Stomach (tissue), 4 donors: ENCODE measurements at regions not wholly inside any gene's neighbourhood (a gene's known extent, or its start where the extent isn't known, plus 50 kb on each side); places are given as distances from the start of the nearest gene placed in this dataset.

Experiments
- CTCF ChIP-seq, 7 experiments: fragments of 450-650 bp in 4 of 7; fragments of 200-600 bp in 3 of 7; sonication (generic) in 3 of 7; IDR thresholded peaks; one replicate each; pipeline ENCODE4 v1.5.1; 2016 to 2019; ENCODE audit warnings: antibody characterized with exemption in 7 of 7, control low read depth in 2 of 7, mild to moderate bottlenecking in 1 of 7
- EP300 ChIP-seq: sonication (generic); formaldehyde crosslinking; IDR thresholded peaks from one replicate; pipeline ENCODE4 v1.6.1; 2017; ENCODE audit warnings: antibody characterized with exemption
- POLR2A ChIP-seq, 4 donors: fragments of 450-650 bp; IDR thresholded peaks; one replicate each; pipeline ENCODE4 v1.6.1; 2016; ENCODE audit warnings: antibody characterized with exemption in 4 of 4, control low read depth in 2 of 4, mild to moderate bottlenecking in 1 of 4, moderate library complexity in 1 of 4
- POLR2AphosphoS5 ChIP-seq, 3 donors: sonication (generic); formaldehyde crosslinking; IDR thresholded peaks; one replicate each; pipeline ENCODE4 v1.6.1; 2016; ENCODE audit warnings: antibody characterized with exemption in 3 of 3

DNA sequence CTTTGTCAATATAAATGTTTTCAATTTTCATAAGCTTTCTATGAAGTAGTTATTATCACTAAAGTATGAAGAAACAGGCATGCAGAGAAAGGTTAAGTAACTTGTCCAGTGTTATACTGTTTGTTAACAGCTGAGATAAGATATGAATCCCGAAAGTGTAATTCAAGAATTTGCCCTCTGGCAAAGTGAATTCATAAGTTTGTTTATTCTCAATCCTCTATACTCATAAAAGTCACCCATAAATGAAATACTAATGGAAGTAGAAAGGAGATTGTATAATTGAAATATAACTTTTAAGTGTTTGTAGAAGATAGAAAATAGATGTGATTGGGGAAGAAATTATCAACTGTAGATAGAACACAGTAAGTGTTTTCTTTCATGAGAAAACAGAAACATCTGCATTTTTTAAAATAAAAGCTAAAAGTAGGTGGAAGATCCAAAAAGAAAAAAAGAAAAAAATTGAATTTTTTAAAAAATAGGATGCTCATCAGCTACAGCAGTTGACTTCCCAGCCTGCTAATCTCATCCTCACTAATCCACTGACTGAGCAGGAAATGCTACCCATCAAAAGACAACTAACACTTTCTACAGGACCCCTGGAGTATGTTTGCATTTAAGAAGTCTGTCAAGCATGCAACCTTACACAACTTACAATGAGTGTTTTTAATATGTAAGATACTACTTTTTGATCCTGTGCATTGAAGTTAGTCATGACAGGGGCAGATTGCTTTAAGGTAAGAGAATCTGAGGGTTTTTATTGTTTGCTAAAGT, 878.1 kb downstream of the SI start:
- TF ChIP-seq POLR2A (IDR thresholded peaks at IDR 0.05) (no peak), CTCF (IDR thresholded peaks at IDR 0.05) (no peak), EP300 (no peak), POLR2AphosphoS5 (IDR thresholded peaks at IDR 0.05) (no peak)
